H1 (cell line): ENCODE measurements at regions not wholly inside any gene's neighbourhood (a gene's known extent, or its start where the extent isn't known, plus 50 kb on each side); places are given as distances from the start of the nearest gene placed in this dataset.

Source experiments
- CTCF ChIA-PET: fragments of 300-600 bp; sonication (Branson Sonifier 250); formaldehyde crosslinking; loops from one replicate; lab custom pipeline; 2021; ENCODE audit not compliant: partially characterized antibody; lab: Charles Lee
- POLR2A ChIA-PET: fragments of 300-600 bp; sonication (Branson Sonifier 250); formaldehyde crosslinking; loops from one replicate; lab custom pipeline; 2021; ENCODE audit warnings: inconsistent platforms; ENCODE audit not compliant: partially characterized antibody; lab: Charles Lee
- DNase-seq, 2 experiments: peaks; one replicate each; pipeline versions ENCODE4 v3.0.0 to v3.0.0-alpha.2; 2010 to 2022; ENCODE audit warnings: low spot score in 2 of 2, low read depth in 1 of 2, mixed read lengths in 1 of 2
- FAIRE-seq: peaks from 2 replicates; lab custom pipeline; 2011; peaks lifted over from hg19 to GRCh38; lab: Jason Lieb, UNC
- H2AFZ ChIP-seq: 2 replicates; pipeline ENCODE4 v1.8.1; 2012; ENCODE audit warnings: low read length, inconsistent platforms
- H2AK5ac ChIP-seq: 2 replicates; pipeline ENCODE4 v1.6.1; 2013; ENCODE audit warnings: low read depth, low read length
- H2BK120ac ChIP-seq: replicated peaks from 2 replicates; pipeline ENCODE3; 2013; ENCODE audit warnings: low read depth, low read length, inconsistent platforms
- H2BK12ac ChIP-seq: 2 replicates; pipeline ENCODE4 v1.6.1; 2013; ENCODE audit warnings: low read depth, low read length
- H2BK15ac ChIP-seq: 2 replicates; pipeline ENCODE4 v1.6.1; 2013; ENCODE audit warnings: low read length
- H2BK20ac ChIP-seq: 2 replicates; pipeline ENCODE4 v1.6.1; 2013; ENCODE audit warnings: low read length
- H2BK5ac ChIP-seq: 2 replicates; pipeline ENCODE4 v1.6.1; 2013; ENCODE audit warnings: low read depth, low read length
- H3K14ac ChIP-seq: 2 replicates; pipeline ENCODE4 v1.6.1; 2013; ENCODE audit warnings: inconsistent platforms; ENCODE audit not compliant: insufficient read length
- H3K18ac ChIP-seq: 2 replicates; pipeline ENCODE4 v1.6.1; 2013; ENCODE audit warnings: low read length; ENCODE audit errors: extremely low read depth
- H3K23ac ChIP-seq: 2 replicates; pipeline ENCODE4 v1.6.1; 2013; ENCODE audit warnings: inconsistent platforms; ENCODE audit not compliant: insufficient read length
- H3K23me2 ChIP-seq: 2 replicates; pipeline ENCODE4 v1.6.1; 2013; ENCODE audit warnings: low read depth, low read length
- H3K27ac ChIP-seq: 2 replicates; pipeline ENCODE4 v1.6.1; 2011; ENCODE audit warnings: low read depth, low read length, inconsistent platforms
- H3K27me3 ChIP-seq, 4 experiments: replicated peaks in 1 of 4; 1 replicate in 1 of 4; 2 replicates in 3 of 4; pipeline versions ENCODE4 v1.6.1 to v1.8.1; 2011 to 2013; ENCODE audit warnings: low read length in 3 of 4, mild to moderate bottlenecking in 3 of 4, inconsistent platforms in 2 of 4, mixed read lengths in 2 of 4, moderate library complexity in 1 of 4; ENCODE audit not compliant: control insufficient read depth in 3 of 4, insufficient read depth in 3 of 4; ENCODE audit errors: extremely low read depth in 1 of 4
- H3K36me3 ChIP-seq, 4 experiments: 2 replicates each; pipeline versions ENCODE4 v1.6.1 to v1.8.1; 2011 to 2013; ENCODE audit warnings: mild to moderate bottlenecking in 4 of 4, low read length in 3 of 4, moderate library complexity in 2 of 4, control low read depth in 1 of 4, inconsistent platforms in 1 of 4; ENCODE audit not compliant: insufficient read depth in 4 of 4, control insufficient read depth in 2 of 4
- H3K4ac ChIP-seq: replicated peaks from 2 replicates; pipeline ENCODE3; 2013; ENCODE audit warnings: low read length, low read depth, mixed read lengths, inconsistent platforms; ENCODE audit not compliant: insufficient read length
- H3K4me1 ChIP-seq, 4 experiments: replicated peaks in 1 of 4; 1 replicate in 1 of 4; 2 replicates in 3 of 4; pipeline versions ENCODE4 v1.6.1 to v1.8.1; 2011 to 2013; ENCODE audit warnings: low read length in 3 of 4, inconsistent platforms in 2 of 4, mixed read lengths in 1 of 4; ENCODE audit not compliant: insufficient read depth in 4 of 4, control insufficient read depth in 3 of 4
- H3K4me2 ChIP-seq, 2 experiments: 2 replicates each; pipeline versions ENCODE4 v1.6.1 to v1.8.1; 2011 to 2013; ENCODE audit warnings: low read depth in 2 of 2, low read length in 2 of 2, control low read depth in 1 of 2, inconsistent platforms in 1 of 2, mild to moderate bottlenecking in 1 of 2; ENCODE audit not compliant: insufficient read depth in 1 of 2
- H3K4me3 ChIP-seq, 4 experiments: fragments of 200-600, 300-600 bp in 1 of 4; sonication (generic), shearing (Covaris generic), sonication (Bioruptor Twin) in 1 of 4; 2 replicates each; pipeline versions ENCODE4 v1.5.1 to v1.8.1; 2011 to 2016; ENCODE audit warnings: low read length in 4 of 4, low read depth in 3 of 4, control low read depth in 2 of 4, inconsistent platforms in 2 of 4, mild to moderate bottlenecking in 2 of 4, mixed read lengths in 1 of 4, moderate library complexity in 1 of 4; ENCODE audit not compliant: insufficient read depth in 2 of 4; ENCODE audit errors: extremely low read depth in 1 of 4
- H3K56ac ChIP-seq: replicated peaks from 2 replicates; pipeline ENCODE3; 2013; ENCODE audit warnings: low read depth, mild to moderate bottlenecking, mixed read lengths, low read length, inconsistent platforms; ENCODE audit not compliant: insufficient read length
- H3K79me1 ChIP-seq: 2 replicates; pipeline ENCODE4 v1.6.1; 2013; ENCODE audit warnings: low read depth, low read length, control low read depth
- H3K79me2 ChIP-seq, 2 experiments: 2 replicates each; pipeline versions ENCODE4 v1.6.1 to v1.8.1; 2012 to 2013; ENCODE audit warnings: low read length in 2 of 2, mild to moderate bottlenecking in 2 of 2, inconsistent platforms in 1 of 2; ENCODE audit not compliant: insufficient read depth in 2 of 2, control insufficient read depth in 1 of 2
- H3K9ac ChIP-seq, 4 experiments: replicated peaks in 1 of 4; 1 replicate in 1 of 4; 2 replicates in 3 of 4; pipeline versions ENCODE4 v1.6.1 to v1.8.1; 2011 to 2013; ENCODE audit warnings: low read depth in 3 of 4, low read length in 3 of 4, control low read depth in 2 of 4, mild to moderate bottlenecking in 2 of 4, moderate library complexity in 2 of 4, inconsistent platforms in 1 of 4; ENCODE audit errors: extremely low read depth in 1 of 4
- H3K9me3 ChIP-seq, 2 experiments: 2 replicates each; pipeline versions ENCODE4 v1.6.1 to v1.8.1; 2012 to 2013; ENCODE audit warnings: mild to moderate bottlenecking in 2 of 2, moderate library complexity in 2 of 2, control low read depth in 1 of 2, inconsistent platforms in 1 of 2, low read depth in 1 of 2, low read length in 1 of 2, mixed read lengths in 1 of 2; ENCODE audit not compliant: insufficient read depth in 2 of 2
- H4K20me1 ChIP-seq, 2 experiments: replicated peaks in 1 of 2; 2 replicates each; pipeline versions ENCODE3 to v1.8.1; 2011 to 2013; ENCODE audit warnings: inconsistent platforms in 2 of 2, low read length in 2 of 2, mild to moderate bottlenecking in 1 of 2; ENCODE audit not compliant: insufficient read depth in 2 of 2, control insufficient read depth in 1 of 2
- H4K5ac ChIP-seq: 2 replicates; pipeline ENCODE4 v1.6.1; 2013; ENCODE audit warnings: low read length, low read depth, mixed read lengths, inconsistent platforms; ENCODE audit not compliant: insufficient read length
- H4K8ac ChIP-seq: 2 replicates; pipeline ENCODE4 v1.8.0; 2013; ENCODE audit warnings: mild to moderate bottlenecking, moderate library complexity, low read length, inconsistent platforms; ENCODE audit not compliant: insufficient read depth; ENCODE audit errors: extremely low read depth
- H4K91ac ChIP-seq: replicated peaks from 2 replicates; pipeline ENCODE3; 2013; ENCODE audit warnings: low read length, mixed read lengths, inconsistent platforms; ENCODE audit not compliant: insufficient read length
- CTBP2 ChIP-seq: IDR thresholded peaks from 2 replicates; pipeline ENCODE4 v1.7.0; 2011; ENCODE audit warnings: borderline replicate concordance, mild to moderate bottlenecking, moderate library complexity, mixed read lengths, low read length; ENCODE audit not compliant: insufficient read depth, insufficient read length
- EGR1 ChIP-seq: IDR thresholded peaks from 2 replicates; pipeline ENCODE4 v1.6.1; 2011; ENCODE audit warnings: low read depth, low read length, borderline replicate concordance
- FOSL1 ChIP-seq: IDR thresholded peaks from 2 replicates; pipeline ENCODE4 v1.6.1; 2011; ENCODE audit warnings: mild to moderate bottlenecking, low read depth, low read length, moderate library complexity; ENCODE audit not compliant: insufficient read depth
- HDAC2 ChIP-seq, 2 experiments: fragments of 300-600 bp in 1 of 2; sonication (generic) in 1 of 2; IDR thresholded peaks; 2 replicates each; pipeline ENCODE4 v1.6.1; 2011 to 2012; ENCODE audit warnings: low read depth in 2 of 2, low read length in 2 of 2, mild to moderate bottlenecking in 2 of 2, moderate library complexity in 2 of 2, borderline replicate concordance in 1 of 2, inconsistent platforms in 1 of 2
- JUN ChIP-seq: IDR thresholded peaks from 2 replicates; pipeline ENCODE4 v1.6.1; 2011; ENCODE audit warnings: low read depth, mild to moderate bottlenecking, improper control_type of control experiment, low read length
- MAX ChIP-seq: IDR thresholded peaks from 2 replicates; pipeline ENCODE4 v1.6.1; 2012; ENCODE audit warnings: inconsistent platforms
- NRF1 ChIP-seq: IDR thresholded peaks from 2 replicates; pipeline ENCODE4 v1.6.1; 2011; ENCODE audit warnings: mild to moderate bottlenecking, low read depth, low read length, improper control_type of control experiment
- POLR2AphosphoS5 ChIP-seq: IDR thresholded peaks from 2 replicates; pipeline ENCODE4 v1.6.1; 2011; ENCODE audit warnings: low read depth, low read length
- SIRT6 ChIP-seq: IDR thresholded peaks from one replicate; pipeline ENCODE4 v1.7.1; 2012; ENCODE audit warnings: low read length, inconsistent platforms
- SP4 ChIP-seq: IDR thresholded peaks from 2 replicates; pipeline ENCODE4 v1.6.1; 2012; ENCODE audit warnings: low read length, inconsistent platforms
- TCF12 ChIP-seq: IDR thresholded peaks from 2 replicates; pipeline ENCODE4 v1.6.1; 2011; ENCODE audit warnings: low read depth, mild to moderate bottlenecking, low read length
- ZNF274 ChIP-seq: IDR thresholded peaks from 2 replicates; pipeline ENCODE4 v1.7.0; 2012; ENCODE audit warnings: low read length, borderline replicate concordance; ENCODE audit errors: extremely low read depth
- WGBS, 2 experiments: shearing (Covaris generic) in 1 of 2; methylation state at CpG; one replicate each; pipeline versions ENCODE4 v1.1.6 to v1.1.7; 2013 to 2015; ENCODE audit warnings: low lambda C conversion rate in 2 of 2, mixed read lengths in 2 of 2, inconsistent platforms in 1 of 2, low coverage in 1 of 2, missing lambda C conversion rate in 1 of 2; ENCODE audit not compliant: insufficient replicate concordance in 2 of 2, insufficient coverage in 1 of 2, insufficient read length in 1 of 2; ENCODE audit errors: extremely low coverage in 1 of 2, missing lambda C conversion rate in 1 of 2; 5-methylcytosine and 5-hydroxymethylcytosine counted together

GRCh38 chr4:123667496-123667895 lies 270.9 kb downstream of the SPRY1 start:
- H3K56ac ChIP-seq, result no peak overlapping the region
- no peaks in the 10 kb centered on the region for H4K20me1 ChIP-seq
- no peak overlapping the region for H4K91ac ChIP-seq
- no peak overlapping the region for H4K5ac ChIP-seq
- peaks cover 6 to 7% of the 10 kb centered on the region in 2 experiments; a peak in 3 of 4 replicates for H3K9me3 ChIP-seq
- H3K27me3 ChIP-seq, result peaks cover 0 to 1% (median 0%) of the 10 kb centered on the region in 4 experiments; a peak in 1 of 7 replicates
- no peak overlapping the region for H2BK5ac ChIP-seq
- no peak overlapping the region for H2BK120ac ChIP-seq
- H3K18ac ChIP-seq, result no peak overlapping the region
- no peak overlapping the region for H2BK15ac ChIP-seq
- H2AK5ac ChIP-seq, result no peak overlapping the region
- TF ChIP-seq HDAC2 (IDR thresholded peaks at IDR 0.05; ENCODE audit: borderline replicate concordance in 1 of 2, low read depth in 2 of 2, low read length in 2 of 2) (no peak), EGR1 (no peak), FOSL1 (no peak), ZNF274 (no peak), MAX (no peak), CTBP2 (no peak), JUN (no peak), SP4 (no peak), TCF12 (no peak), SIRT6 (no peak), POLR2AphosphoS5 (no peak), NRF1 (no peak)
- FAIRE-seq (no peak), DNase-seq (no peak)
- POLR2A ChIA-PET, result no interaction called here
- H2BK12ac ChIP-seq, result no peak overlapping the region
- no peaks in the 10 kb centered on the region for H3K79me2 ChIP-seq
- no peak overlapping the region for H3K9ac ChIP-seq
- CTCF ChIA-PET, result no interaction called here
- no peak overlapping the region for H2AFZ ChIP-seq
- no peaks in the 10 kb centered on the region for H3K23me2 ChIP-seq
- H3K4me3 ChIP-seq, result no peak overlapping the region
- H2BK20ac ChIP-seq, result no peak overlapping the region
- no peak overlapping the region for H3K14ac ChIP-seq
- H3K4me1 ChIP-seq, result no peaks in the 10 kb centered on the region
- H3K4ac ChIP-seq, result no peak overlapping the region
- 89% methylated on average over 6 of the region's 6 CpGs; no CpG with 5 or more reads in 1 of the 2 experiments for WGBS, 2 experiments
- H3K27ac ChIP-seq, result no peak overlapping the region
- H3K79me1 ChIP-seq, result no peaks in the 10 kb centered on the region
- H4K8ac ChIP-seq, result no peak overlapping the region
- H3K23ac ChIP-seq, result no peak overlapping the region
- H3K4me2 ChIP-seq, result no peak overlapping the region
- H3K36me3 ChIP-seq, result no peaks in the 10 kb centered on the region
